Erythroblast (primary cell): ENCODE measurements at regions not wholly inside any gene's neighbourhood (a gene's known extent, or its start where the extent isn't known, plus 50 kb on each side); places are given as distances from the start of the nearest gene placed in this dataset.

Experiments used
- GATA1 ChIP-seq: IDR thresholded peaks from 2 replicates; pipeline ENCODE4 v1.6.1; 2011; ENCODE audit warnings: low read depth, mild to moderate bottlenecking, control low read depth, low read length, moderate library complexity
- POLR2A ChIP-seq: IDR thresholded peaks from 2 replicates; pipeline ENCODE4 v1.6.1; 2011; ENCODE audit warnings: mild to moderate bottlenecking, low read length

GRCh38 chr3:95310560-95310959 lies 1247.7 kb downstream of the NSUN3 start:
- no peak for TF ChIP-seq POLR2A
- no peak for TF ChIP-seq GATA1
